ENCODE measurements at regions not wholly inside any gene's neighbourhood (a gene's known extent, or its start where the extent isn't known, plus 50 kb on each side); places are given as distances from the start of the nearest gene placed in this dataset.

DNA sequence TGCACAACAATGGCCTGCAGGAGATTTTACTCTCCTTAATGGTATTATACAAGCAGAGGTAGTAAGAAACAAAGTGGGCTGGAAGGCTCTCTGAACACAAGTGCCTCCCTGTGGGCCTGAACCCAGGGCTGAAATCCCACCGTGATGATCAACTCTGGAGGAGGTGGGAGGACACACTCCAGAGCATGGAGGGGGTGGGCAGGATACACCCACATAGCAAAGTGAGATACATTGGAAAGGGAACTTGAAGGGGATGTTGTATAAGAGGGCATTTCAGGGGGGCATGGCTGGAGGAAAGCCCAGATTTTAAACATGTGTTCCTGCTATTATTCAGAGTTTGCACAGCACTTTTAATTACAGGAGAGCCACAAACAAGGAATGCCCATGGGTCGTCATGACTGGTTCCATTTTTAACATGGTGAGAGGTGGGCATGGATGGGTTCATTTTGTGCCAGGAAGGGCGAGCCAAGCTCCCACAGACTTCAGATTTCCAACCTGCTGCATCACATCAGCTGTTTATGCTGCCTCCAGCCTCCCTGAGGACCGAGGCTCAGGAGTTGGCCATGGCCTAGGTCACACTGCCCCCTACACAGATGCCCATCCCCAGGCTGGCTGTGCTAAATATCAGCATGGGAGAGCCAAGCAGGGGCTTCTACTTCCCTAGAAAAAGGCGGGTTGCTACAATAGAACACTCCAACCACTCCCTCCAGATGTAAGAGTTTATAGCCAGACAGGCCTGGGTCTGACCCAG lies 416.2 kb upstream of the ID2 start:
- TF ChIP-seq, protein P1, sequence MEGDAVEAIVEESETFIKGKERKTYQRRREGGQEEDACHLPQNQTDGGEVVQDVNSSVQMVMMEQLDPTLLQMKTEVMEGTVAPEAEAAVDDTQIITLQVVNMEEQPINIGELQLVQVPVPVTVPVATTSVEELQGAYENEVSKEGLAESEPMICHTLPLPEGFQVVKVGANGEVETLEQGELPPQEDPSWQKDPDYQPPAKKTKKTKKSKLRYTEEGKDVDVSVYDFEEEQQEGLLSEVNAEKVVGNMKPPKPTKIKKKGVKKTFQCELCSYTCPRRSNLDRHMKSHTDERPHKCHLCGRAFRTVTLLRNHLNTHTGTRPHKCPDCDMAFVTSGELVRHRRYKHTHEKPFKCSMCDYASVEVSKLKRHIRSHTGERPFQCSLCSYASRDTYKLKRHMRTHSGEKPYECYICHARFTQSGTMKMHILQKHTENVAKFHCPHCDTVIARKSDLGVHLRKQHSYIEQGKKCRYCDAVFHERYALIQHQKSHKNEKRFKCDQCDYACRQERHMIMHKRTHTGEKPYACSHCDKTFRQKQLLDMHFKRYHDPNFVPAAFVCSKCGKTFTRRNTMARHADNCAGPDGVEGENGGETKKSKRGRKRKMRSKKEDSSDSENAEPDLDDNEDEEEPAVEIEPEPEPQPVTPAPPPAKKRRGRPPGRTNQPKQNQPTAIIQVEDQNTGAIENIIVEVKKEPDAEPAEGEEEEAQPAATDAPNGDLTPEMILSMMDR (conservative IDR thresholded peaks at IDR 0.05; ENCODE audit: low read depth, low read length) = no peak
- DNase-seq (ENCODE audit: low read depth) = no peak

DNA sequence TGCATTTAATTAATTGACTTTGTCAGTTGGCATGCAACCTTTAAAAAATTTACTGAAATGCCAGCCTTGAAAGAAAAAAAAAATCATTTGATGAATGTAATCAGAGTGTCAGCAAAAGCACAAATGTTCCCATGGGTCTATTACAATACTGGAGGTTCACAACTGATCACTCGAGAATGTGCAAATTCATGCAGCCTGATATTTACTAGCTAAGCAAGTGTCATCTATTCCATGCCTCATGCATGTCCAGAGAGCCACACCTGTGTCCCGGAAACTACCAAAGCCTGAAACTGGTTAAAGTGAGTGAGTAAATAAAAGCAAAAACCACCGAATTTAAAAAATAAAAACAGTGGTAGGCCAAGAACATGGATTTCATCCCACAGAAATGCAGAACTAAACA lies 415.3 kb upstream of the ID2 start:
- no peak for DNase-seq (ENCODE audit: low read depth)
- TF ChIP-seq, protein P1 (conservative IDR thresholded peaks at IDR 0.05; ENCODE audit: low read depth, low read length) = no peak
- H3K4me3 ChIP-seq (ENCODE audit: low read length) = no peak overlapping the region

More for the DNA sequence above, 416.2 kb upstream of the ID2 start:
- H3K4me3 ChIP-seq (ENCODE audit: low read length) = no peak overlapping the region

DNA sequence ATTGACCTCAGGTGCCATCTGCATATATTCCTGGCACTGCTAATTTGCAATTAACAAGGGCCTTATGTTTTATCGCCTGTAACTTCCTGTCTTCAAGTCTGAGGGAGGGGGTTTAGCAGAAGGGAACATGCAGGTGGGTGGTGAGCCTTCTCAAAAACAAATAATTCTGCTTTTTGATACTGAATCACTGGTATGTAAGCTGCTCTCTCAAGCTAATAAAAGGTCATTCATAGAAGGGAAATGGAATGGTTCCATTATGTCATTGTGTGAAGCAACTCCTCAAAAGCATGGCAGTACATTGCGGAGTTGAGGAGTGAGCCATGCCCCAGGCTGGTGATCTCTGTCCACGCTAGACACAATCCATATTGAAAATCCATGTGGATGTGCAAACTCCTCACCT lies 414.8 kb upstream of the ID2 start:
- DNase-seq (ENCODE audit: low read depth) = no peak
- H3K4me3 ChIP-seq (ENCODE audit: low read length) = no peak overlapping the region
- TF ChIP-seq, protein P1 (conservative IDR thresholded peaks at IDR 0.05; ENCODE audit: low read depth, low read length) = no peak

DNA sequence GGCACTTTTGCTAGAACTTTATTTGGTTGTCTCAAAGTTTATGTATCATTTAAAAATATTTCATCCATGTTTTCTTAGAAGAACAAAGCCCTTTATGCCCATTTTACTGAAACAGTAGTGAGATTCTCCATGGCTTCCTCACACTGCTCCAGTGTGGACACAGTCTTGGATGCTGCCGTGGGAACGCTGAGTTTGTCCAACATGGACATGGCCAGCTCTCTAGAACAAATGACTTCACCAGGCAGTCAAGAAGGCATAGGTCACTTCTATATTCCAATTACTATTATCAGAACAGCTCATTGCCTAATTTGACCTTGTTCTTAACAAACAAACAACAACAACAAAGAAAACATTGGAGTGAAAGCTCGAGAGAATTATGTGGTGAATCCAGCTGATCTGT lies 414.1 kb upstream of the ID2 start:
- TF ChIP-seq, protein P1 (conservative IDR thresholded peaks at IDR 0.05; ENCODE audit: low read depth, low read length) = no peak
- DNase-seq (ENCODE audit: low read depth) = no peak
- H3K4me3 ChIP-seq (ENCODE audit: low read length) = no peak overlapping the region

DNA sequence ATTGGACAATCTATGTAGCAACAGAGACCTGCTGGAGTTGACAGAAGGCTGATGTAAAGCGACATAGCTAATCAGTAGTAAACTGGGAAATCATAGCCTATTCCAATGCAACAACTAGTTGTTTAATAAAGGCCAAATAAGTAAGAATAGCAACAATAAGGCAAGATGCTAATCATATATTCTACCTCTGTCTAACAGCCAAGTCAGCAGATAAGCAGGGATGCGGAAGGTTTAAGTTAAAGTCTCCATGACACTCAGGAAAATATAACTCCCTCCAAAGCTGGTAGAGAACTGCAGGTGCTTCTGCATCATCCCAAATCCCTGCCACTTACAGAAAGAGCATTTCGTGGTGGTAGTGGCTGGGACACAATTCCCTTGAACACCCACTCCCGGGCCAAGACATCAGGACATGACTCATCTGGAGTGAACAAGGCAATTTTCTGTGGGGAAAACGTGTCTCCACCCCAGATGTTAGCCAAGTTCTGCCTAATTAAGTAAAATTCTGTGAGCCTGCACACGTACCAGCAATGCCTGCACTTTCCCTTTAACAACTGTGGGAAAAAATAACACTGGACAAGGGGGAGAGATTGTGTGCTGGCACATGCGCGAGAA lies 413.6 kb upstream of the ID2 start:
- DNase-seq (ENCODE audit: low read depth) = no peak
- TF ChIP-seq, protein P1 (conservative IDR thresholded peaks at IDR 0.05; ENCODE audit: low read depth, low read length) = no peak
- no peak overlapping the region for H3K4me3 ChIP-seq (ENCODE audit: low read length)

DNA sequence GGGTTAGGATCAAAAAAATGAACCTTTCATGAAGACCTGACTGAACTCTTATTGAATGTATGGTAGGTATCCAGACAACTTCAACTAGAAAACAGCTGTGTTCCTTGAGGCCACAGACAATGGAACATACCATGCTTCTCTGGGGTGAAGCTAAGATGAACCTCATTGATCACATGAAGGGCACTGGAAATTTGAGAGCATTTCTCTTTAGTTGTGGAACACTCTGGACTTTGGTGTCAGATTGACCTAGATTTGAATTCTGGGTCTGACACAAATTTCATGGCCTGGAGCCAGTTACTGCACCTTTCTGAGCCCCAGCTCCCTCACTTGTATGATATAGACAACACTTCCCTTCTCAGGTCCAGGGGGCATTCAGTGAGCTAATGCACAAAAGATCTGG lies 411.2 kb upstream of the ID2 start:
- no peak overlapping the region for H3K4me3 ChIP-seq (ENCODE audit: low read length)
- no peak for DNase-seq (ENCODE audit: low read depth)
- TF ChIP-seq, protein P1 (conservative IDR thresholded peaks at IDR 0.05; ENCODE audit: low read depth, low read length) = no peak

DNA sequence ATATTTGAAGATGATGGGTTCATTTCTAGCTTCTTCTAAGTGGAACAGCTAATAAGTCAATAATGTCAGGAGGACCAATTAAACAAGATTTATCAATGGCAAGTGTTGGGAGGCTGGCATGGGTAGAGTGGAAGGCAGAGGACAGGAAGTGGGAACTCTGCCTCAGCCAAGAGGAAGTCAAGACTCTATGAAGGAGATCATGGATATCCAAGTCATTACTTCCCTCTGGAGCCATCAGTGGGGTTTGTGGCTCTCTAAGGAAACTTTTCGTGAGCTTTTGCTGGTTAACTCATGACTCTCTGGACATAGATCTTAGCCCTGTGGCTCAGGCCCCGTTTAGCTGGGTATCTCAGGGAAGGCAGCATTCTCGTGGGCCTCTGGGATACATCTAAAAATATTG lies 410.4 kb upstream of the ID2 start:
- TF ChIP-seq, protein P1 (conservative IDR thresholded peaks at IDR 0.05; ENCODE audit: low read depth, low read length) = no peak
- H3K4me3 ChIP-seq (ENCODE audit: low read length) = no peak overlapping the region
- DNase-seq (ENCODE audit: low read depth) = no peak

Measured in retinal pigment epithelial cell (primary cell).